ENCODE measurements at regions not wholly inside any gene's neighbourhood (a gene's known extent, or its start where the extent isn't known, plus 50 kb on each side); places are given as distances from the start of the nearest gene placed in this dataset.

- ATAC-seq: no peak
- 70 to 72% methylated on average over 3 to 4 of the region's 5 CpGs for WGBS, 2 donors (ENCODE audit: low coverage in 1 of 2)
These were observed 191.8 kb upstream of the S100G start for GRCh38 chrX:16458208-16458607.

GRCh38 chrX:16459008-16459407 is 190.9 kb upstream of the S100G start:
- no peaks in the 10 kb centered on the region for H3K9me3 ChIP-seq
- no peak for TF ChIP-seq POLR2A (IDR thresholded peaks at IDR 0.05)
- TF ChIP-seq CTCF (IDR thresholded peaks at IDR 0.05): no peak
- TF ChIP-seq EP300 (IDR thresholded peaks at IDR 0.05): no peak
- no peak for TF ChIP-seq POLR2AphosphoS5 (IDR thresholded peaks at IDR 0.05)
- H3K27ac ChIP-seq: no peak overlapping the region
- ATAC-seq: no peak
- H3K36me3 ChIP-seq: no peaks in the 10 kb centered on the region
- H3K4me1 ChIP-seq: peaks cover 0 to 9% (median 0%) of the 10 kb centered on the region in 3 donors
- no peak overlapping the region for H3K4me3 ChIP-seq
- no peaks in the 10 kb centered on the region for H3K27me3 ChIP-seq
- WGBS, 2 donors (ENCODE audit: low coverage in 1 of 2): 59 to 63% methylated on average over 2 of the region's 2 CpGs

More at GRCh38 chrX:16458208-16458607, 191.8 kb upstream of the S100G start:
- Histone ChIP-seq H3K4me1 (peaks cover 0 to 9% (median 0%) of the 10 kb centered on the region in 3 donors), H3K9me3 (no peaks in the 10 kb centered on the region), H3K27ac (no peak overlapping the region), H3K4me3 (no peak overlapping the region), H3K27me3 (no peaks in the 10 kb centered on the region), H3K36me3 (no peaks in the 10 kb centered on the region)
- TF ChIP-seq POLR2A (IDR thresholded peaks at IDR 0.05) (no peak), EP300 (IDR thresholded peaks at IDR 0.05) (no peak), CTCF (IDR thresholded peaks at IDR 0.05) (no peak), POLR2AphosphoS5 (IDR thresholded peaks at IDR 0.05) (no peak)

GRCh38 chrX:16461968-16462367 is 188.0 kb upstream of the S100G start:
- no peaks in the 10 kb centered on the region for H3K36me3 ChIP-seq
- no peak overlapping the region for H3K27ac ChIP-seq
- H3K9me3 ChIP-seq: no peaks in the 10 kb centered on the region
- TF ChIP-seq EP300 (IDR thresholded peaks at IDR 0.05): no peak
- TF ChIP-seq POLR2AphosphoS5 (IDR thresholded peaks at IDR 0.05): no peak
- no peak for TF ChIP-seq POLR2A (IDR thresholded peaks at IDR 0.05)
- no peak for TF ChIP-seq CTCF (IDR thresholded peaks at IDR 0.05)
- no peak for ATAC-seq
- 100% methylated on average over 1 of the region's 1 CpG; no CpG with 5 or more reads in 1 of the 2 donors for WGBS, 2 donors (ENCODE audit: low coverage in 1 of 2)
- H3K27me3 ChIP-seq: no peaks in the 10 kb centered on the region
- peaks cover 0 to 9% (median 0%) of the 10 kb centered on the region in 3 donors for H3K4me1 ChIP-seq
- H3K4me3 ChIP-seq: no peak overlapping the region

- H3K4me3 ChIP-seq: no peak overlapping the region
- WGBS, 2 donors (ENCODE audit: low coverage in 1 of 2): 40 to 69% methylated on average over 1 to 4 of the region's 6 CpGs
- no peaks in the 10 kb centered on the region for H3K9me3 ChIP-seq
- H3K27me3 ChIP-seq: no peaks in the 10 kb centered on the region
- peak overlapping the region in 3 of 4 donors; percentile 23 to 53 (median 47) for H3K27ac ChIP-seq
- H3K4me1 ChIP-seq: peaks cover 0 to 9% (median 0%) of the 10 kb centered on the region in 3 donors
- TF ChIP-seq EP300 (IDR thresholded peaks at IDR 0.05): no peak
- no peak for TF ChIP-seq CTCF (IDR thresholded peaks at IDR 0.05)
- TF ChIP-seq POLR2A (IDR thresholded peaks at IDR 0.05): no peak
- peak; percentile 56 for TF ChIP-seq POLR2AphosphoS5 (IDR thresholded peaks at IDR 0.05)
- ATAC-seq: peak; percentile 77
- no peaks in the 10 kb centered on the region for H3K36me3 ChIP-seq
These were observed 187.0 kb upstream of the S100G start for GRCh38 chrX:16462912-16463311.

GRCh38 chrX:16464369-16464768 is 185.6 kb upstream of the S100G start:
- H3K36me3 ChIP-seq: no peaks in the 10 kb centered on the region
- WGBS, 2 donors (ENCODE audit: low coverage in 1 of 2): 54 to 77% methylated on average over 3 to 4 of the region's 4 CpGs
- H3K27me3 ChIP-seq: no peaks in the 10 kb centered on the region
- H3K4me1 ChIP-seq: peaks cover 0 to 9% (median 0%) of the 10 kb centered on the region in 3 donors
- ATAC-seq: no peak
- H3K9me3 ChIP-seq: no peaks in the 10 kb centered on the region
- no peak overlapping the region for H3K4me3 ChIP-seq
- TF ChIP-seq EP300 (IDR thresholded peaks at IDR 0.05) (no peak), POLR2A (IDR thresholded peaks at IDR 0.05) (no peak), CTCF (IDR thresholded peaks at IDR 0.05) (no peak), POLR2AphosphoS5 (IDR thresholded peaks at IDR 0.05) (no peak)
- no peak overlapping the region for H3K27ac ChIP-seq
